SHP77 (cell line): ENCODE measurements at regions not wholly inside any gene's neighbourhood (a gene's known extent, or its start where the extent isn't known, plus 50 kb on each side); places are given as distances from the start of the nearest gene placed in this dataset.
A peak's percentile ranks its signal among the peaks of the same experiment; 100 is the strongest.
"Not testable (repeated sequence)": the region's sequence is repeated elsewhere in the genome, so short reads cannot be mapped to it uniquely, and the experiment has no call there.

Source experiments
- DNase-seq, 2 experiments: peaks; one replicate each; lab custom pipeline; 2025; lab: John Stamatoyannopoulos, UW

DNA sequence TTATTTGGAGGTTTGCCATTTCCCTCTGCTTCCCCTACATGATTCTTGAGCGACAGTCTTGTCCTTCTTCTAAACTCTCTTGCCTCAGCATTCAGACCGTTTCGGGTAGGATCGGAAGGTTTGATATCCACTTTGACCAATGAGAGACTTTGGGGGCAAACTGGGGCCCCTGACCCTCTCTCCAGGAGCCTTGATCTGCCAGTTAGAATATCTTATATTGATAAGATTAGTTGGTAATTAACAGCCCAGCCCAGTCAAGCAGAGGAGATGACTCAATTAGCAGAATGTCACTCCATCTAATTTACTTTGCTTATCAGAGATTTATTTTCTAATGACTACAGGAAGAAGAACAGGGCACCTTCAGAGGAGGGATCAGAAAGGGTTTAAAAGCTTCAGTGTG is 532.8 kb downstream of the XYLT1 start:
- no peak for DNase-seq

DNA sequence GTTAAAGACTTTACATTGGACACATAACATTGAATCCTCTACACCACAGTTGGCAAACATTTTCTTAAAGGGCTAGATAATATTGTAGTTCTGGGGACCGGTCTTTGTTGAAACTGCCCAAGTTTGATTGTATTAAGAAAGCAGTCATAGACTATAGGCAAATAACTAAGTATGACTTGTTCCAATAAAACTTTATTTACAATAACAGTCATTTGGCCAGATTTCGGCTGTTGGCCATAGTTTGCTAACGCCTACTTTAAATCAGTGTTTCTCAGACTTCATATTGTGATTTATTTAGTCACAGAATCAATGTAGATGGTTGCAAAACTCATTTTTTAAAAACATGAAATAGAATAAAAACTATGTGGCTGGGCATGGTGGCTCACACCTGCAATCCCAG is 531.8 kb downstream of the XYLT1 start:
- DNase-seq = no peak

DNA sequence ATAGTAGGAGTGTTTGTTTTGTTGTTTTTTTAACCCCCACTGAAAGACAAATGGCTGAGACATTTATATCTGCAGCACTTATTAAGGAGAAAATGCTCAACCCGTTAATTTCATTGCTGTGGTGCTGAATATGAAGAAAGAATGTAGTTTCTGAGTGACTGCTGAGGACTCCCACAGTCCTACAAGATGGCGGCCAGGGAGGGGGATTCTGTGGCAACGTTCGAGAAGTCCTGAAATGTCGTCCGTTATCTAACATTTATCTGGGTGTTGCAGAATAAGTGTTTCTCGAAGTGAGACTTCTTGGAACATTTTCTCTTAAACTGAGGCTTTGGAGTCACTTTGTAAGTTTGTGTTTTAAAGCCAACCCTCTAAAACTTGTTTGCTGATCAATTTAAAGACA is 530.4 kb downstream of the XYLT1 start:
- no peak for DNase-seq

DNA sequence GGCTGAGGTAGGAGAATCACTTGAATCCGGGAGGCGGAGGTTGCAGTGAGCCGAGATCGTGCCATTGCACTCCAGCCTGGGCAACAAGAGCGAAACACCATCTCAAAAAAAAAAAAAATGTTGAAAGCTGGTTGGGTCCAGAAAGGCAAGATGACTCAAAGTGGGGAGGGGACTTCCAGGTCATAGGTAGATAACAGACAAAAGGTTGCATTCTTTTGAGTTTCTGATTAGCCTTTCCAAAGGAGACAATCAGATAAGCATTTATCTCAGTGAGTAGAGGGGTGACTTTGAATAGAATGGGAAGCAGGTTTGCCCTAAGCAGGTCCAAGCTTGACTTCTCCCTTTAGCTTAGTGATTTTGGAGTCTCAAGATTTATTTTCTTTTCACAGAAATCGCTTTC is 527.9 kb downstream of the XYLT1 start:
- DNase-seq = not testable (repeated sequence)

DNA sequence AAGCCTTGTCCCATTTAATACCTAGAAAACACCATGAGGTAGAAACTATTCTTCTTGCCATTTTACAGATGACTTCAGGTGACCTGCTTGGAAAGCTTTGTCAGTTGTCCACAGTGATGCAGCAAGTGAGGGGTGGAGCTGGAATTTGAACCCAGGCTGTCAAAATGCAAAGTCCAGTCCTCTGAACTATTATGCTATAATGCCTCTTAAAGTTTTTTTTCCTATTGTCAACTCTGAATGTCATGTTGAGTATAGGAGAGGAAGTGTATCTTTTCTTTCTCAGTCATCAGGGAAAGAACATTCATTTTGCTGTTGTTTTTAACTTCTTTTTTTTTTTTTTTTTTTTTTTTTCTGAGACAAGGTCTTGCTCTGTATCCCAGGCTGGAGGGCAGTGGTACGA is 525.6 kb downstream of the XYLT1 start:
- no peak for DNase-seq

DNA sequence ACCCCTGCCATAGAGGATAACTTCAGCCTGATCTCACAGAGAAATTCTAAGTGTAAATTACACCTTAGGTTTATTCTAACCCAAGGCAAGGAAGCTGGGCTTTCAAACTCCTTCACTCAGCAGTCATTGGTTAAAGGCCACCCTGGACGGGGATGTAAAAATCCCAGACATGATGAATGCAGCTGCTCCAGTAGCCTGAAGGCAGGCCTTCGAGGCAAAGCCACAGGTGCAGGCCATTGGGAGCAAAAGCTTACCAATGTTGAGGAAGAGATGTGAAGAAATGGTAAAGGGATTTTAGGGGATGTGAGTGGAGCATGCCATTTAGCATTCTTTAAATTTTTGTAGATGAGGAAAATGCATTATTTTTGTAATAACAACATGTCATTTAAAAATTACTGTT is 514.4 kb downstream of the XYLT1 start:
- DNase-seq = no peak

DNA sequence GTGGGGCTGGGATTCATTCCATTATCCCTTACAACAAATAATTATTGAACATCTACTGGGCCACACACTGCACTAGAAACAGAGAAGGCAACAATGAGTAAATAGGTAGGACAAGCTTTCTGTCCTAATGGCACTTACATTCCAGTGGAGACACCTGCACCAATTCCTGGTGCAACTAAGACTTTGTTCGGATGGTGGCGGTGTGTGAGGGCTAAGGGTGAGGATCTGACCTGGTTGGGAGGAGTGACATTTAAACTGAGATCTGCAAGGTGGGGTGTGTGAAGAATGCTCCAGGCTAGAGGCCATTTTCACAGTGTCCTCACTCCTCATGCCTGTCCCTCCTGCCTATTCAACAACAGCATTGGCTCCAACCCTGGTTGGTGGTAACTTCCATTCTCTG is 510.0 kb downstream of the XYLT1 start:
- no peak for DNase-seq

DNA sequence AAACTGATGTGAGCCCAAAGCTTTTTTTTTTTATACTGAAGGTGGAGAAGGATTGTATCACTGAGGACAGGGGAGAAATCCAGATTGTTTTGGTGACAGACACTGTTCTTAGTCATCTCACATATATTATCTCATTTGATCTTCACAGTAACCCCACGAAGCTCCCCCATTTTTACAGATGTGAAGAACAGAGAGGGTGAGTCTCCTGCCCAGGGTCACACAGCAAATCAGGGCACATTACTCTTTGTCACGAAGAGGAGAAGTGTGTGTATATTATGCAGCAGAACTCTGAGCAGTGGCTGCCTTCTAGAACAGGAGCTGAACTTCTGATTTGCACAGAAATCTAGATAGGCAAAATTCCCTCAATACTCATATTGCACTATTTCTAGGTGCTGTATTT is 504.3 kb downstream of the XYLT1 start:
- no peak for DNase-seq

DNA sequence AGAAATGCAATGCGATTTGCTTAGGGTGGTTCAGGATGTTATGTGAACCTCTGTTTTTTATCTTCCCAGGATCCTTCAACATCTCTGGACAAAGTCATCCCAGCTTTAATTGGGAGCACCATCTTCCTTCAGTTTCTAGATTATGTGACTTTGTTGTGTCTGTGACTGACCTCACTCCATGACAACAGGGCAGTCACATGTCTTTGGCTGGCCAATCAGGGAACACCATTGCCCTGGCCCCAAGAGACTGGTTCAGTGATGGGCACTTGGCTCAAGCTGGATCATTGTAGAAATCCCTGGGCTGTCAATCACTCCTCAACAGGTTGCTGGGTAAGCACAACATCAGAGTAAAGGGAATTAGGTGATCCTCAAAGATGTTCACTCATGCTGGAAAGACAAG is 499.7 kb downstream of the XYLT1 start:
- no peak for DNase-seq

DNA sequence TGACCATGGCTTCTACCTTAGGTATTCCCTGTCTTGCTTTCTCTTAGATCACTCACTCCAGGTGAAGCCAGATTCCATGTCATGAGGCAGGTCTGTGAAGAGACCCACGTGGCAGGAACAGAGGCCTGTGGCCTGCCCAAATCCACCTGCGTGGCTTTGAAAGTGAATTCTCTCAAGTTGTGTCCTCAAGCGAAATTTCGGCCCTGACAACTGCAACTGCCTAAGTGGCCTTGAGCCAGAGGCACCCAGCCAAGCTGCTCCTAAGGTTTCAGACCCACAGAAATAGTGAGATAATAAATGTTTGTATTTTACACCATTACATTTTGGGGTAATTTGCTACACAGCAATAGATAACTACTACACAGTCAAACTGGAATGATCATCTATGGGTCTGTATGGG is 497.9 kb downstream of the XYLT1 start:
- no peak for DNase-seq

DNA sequence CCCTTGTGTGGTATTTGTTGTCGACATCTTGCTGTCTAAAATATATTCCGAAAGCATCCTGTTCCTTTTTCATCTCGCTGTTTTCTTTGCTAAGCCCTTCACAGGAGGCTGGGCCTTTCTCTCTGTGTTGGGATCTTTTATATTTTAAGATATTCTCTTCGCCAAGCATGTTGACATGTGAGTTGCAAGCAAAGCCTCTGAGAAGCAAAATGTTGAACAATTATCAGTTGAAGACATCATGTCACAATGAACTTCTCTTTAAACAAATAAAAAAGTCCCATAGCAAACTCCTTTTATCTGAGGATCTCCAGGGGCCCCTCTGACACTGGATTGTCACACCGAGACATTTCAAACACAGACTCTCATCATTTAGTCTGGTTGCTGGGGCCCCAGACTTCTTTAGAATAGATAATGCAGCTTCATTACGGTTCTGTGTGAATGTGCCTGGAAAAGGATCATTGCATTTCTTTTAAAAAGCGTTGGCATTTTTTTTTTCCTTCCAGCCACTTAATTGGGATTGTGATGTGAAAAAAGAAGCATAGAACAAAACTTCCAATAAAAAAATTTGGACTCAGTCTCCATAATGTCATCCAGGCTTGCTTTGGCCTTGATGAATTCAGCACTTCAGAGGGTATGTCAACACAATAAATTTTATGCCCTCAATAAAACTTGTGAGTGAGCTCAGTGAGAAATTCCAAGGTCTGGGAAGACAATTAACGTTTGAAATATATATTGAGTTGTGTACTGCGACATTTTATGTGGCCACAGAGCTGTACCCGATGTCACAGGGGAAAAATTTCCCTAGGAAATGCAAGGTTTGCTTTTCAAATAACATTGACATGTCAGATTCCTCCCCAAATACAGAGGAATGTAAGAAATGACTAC is 496.8 kb downstream of the XYLT1 start:
- no peak for DNase-seq

DNA sequence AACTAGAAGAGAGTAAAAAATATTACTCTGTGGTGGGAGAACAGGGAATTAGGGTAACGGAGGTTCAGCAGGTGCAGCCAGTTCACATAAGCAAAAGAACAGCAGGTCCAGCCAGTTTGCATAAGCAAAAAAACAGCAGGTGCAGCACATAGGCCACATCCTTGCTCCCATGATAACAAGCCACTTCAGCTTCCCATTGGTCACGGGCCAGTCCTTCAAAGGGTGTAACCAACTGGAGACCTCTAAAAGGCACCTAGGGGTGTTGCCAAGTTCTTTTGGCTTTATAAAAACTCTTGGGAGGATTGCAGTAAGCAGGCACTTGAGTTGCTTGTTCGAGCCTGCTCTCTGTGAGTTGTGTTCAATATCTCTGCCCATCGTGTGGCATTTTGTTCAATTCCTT is 488.1 kb downstream of the XYLT1 start:
- DNase-seq = peak; percentile 15 to 21

DNA sequence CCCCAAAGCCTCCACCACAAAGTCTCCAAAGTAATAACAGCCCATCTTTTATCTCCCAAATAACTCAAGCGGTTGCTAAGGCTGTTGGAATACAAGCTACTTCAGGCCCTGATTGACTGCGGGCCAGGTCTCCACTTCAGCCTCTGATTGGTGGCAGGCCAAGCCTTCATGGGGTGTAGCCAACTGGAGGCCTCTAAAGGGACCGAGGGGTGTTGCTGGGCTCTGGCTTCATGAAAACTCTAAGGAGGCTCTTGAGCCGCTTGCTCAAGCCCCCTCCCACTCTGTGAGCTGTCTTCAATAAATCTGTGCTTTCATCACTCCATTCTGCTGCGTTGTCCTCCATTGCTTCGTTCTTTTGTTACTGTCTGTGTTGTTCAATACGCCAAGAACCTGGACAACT is 487.2 kb downstream of the XYLT1 start:
- DNase-seq = no peak

DNA sequence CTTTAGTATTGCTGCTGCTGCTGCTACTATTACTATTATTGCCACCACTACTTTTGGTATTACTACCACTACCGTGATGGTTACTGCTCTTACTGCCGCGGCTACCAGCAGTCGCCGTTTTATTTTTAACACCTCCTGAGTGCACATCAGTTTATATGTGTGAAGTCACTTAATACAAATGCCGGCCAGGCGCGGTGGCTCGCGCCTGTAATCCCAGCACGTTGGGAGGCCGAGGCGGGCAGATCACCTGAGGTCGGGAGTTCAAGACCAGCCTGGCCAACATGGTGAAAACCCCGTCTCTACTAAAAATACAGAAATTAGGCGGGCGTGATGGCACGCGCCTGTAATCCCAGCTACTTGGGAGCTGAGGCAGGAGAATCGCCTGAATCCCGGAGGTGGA is 486.7 kb downstream of the XYLT1 start:
- not testable (repeated sequence) for DNase-seq

DNA sequence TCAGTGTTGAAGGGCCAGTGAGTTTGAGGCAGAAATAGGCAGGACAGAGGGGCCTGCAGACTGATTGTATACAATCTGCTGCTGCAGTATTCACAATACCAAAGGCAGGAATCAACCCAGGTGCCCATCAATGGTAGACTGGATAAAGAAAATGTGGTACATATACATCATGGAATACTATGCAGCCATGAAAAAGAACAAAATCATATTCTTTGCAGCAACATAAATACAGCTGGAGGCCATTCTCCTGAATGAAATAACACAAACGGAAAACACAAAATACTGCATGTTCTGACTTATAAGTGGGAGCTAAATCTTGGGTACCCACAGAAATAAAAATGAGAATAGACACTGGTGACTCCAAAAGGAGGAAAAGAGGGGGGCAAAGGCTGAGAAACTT is 485.1 kb downstream of the XYLT1 start:
- DNase-seq = no peak

DNA sequence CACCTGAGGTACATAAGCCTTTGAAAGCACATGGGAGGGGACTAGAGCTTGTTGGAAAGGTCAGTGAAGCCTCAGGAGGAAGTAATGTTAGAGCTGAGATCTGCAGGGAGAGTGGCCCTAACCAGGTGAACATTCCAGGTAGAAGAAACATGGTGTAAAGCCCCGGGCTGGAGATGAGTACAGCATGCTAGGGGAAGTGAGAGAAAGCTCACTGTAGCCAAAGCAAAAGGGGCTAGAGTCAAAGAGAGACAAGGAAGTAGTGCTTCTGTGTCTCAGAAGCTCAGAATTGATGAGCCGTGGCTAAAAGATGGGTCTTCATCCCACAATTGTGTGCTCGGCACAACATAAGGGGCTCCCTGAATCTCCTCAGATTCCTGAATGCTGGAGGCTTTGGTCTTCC is 481.8 kb downstream of the XYLT1 start:
- DNase-seq = no peak

DNA sequence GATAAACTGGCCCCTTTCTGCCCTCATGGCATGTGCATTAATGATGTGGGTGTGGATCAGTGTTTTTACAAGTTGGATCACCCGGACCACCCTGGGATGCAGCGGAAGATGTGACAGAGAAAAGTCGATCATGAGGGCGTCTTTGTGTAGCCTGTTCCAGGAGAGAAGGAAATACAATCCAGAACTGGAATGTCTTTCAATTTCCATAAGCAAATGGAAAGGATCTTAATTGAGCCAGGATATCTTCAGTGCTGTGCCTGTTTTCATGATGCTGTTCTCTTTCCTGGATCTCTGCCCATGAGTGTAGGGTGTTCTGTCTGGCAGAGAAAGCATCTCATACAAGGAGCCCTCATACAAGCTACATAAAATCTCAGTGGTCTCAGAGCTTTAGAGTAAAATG is 481.4 kb downstream of the XYLT1 start:
- DNase-seq = no peak

DNA sequence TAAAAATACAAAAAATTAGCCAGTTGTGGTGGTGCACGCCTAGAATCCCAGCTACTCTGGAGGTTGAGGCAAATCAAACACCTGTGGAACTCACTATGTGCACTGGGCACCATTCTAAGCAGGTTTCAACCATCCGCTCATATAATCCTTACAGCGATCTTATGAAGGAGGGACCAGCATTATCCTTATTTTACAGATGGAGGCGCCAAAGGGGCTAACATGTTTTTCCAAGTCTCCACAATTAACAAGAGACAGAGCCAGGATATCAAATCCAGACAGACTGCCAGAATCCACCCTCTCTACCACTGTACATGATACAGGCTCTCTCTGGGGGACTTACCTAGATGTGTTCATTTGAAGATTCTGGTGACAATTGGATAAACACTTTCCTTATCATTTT is 479.0 kb downstream of the XYLT1 start:
- no peak for DNase-seq

DNA sequence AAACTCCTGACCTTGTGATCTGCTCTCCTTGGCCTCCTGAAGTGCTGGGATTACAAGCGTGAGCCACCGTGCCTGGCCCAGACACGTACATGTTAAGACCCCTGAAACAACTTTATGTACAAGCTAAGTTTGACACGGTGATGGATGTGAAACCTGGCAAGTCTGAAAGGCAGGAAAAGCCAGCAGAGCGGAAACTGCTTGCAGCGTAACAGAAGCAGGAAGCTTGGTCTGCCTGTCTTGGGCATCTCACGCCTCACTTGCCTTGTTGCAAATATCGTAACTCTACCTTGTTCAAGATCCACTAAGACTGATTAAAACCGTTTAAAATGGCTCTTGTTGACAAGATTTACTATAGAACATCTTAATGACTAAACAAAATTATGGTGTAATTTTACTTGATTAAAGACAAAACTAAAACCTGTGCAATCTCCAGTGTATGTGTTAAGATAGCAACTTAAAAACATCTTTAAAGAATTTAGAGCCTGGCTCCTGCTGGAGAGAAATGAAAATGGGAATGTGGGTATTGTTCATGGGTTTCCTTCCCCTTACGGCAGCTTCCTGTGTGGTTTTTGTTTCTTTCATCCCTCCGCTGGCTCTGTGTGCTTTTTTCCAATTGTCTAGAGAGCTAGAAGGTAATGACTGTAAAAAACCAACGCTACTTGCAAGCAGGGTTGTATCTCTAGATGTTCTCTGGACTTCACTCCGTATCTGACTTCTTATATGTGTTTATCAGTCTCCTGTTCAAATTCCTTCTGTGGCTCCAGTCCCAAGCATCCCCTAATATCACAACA is 477.6 kb downstream of the XYLT1 start:
- no peak for DNase-seq

DNA sequence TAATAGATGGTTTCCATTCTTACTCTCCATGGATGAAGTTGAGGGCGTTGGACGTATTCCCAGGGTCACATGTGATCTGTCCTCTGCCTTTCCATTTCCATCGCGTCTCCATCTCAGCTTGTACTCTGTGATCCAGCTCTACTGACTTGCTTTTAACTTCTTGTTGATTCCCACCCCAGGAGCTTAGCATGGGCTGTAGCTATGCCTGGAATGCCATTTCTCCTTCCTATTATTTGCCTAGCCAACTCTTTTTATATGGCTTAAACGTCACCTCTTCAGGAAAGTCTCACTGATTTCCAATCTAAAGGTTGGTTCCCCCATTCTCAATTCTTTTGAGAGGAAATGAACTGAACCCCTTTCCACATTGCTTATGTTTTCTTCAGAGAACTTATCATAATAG is 475.9 kb downstream of the XYLT1 start:
- no peak for DNase-seq

DNA sequence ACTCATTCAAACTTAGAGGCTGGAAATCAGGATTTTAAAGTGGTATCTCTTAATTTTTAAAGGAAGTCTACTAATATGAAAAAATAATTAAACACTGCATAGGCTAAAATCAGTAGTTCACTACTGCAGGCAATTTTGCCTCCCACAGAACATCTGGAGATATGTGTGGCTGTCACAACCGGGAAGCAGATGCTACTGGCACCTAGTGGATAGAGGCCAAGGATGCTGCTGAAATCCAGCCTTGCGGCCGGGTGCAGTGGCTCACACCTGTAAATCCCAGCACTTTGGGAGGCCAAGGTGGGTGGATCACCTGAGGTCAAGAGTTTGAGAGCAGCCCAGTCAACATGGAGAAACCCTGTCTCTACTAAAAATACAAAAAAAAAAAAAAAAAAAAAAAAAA is 473.9 kb downstream of the XYLT1 start:
- no peak for DNase-seq

DNA sequence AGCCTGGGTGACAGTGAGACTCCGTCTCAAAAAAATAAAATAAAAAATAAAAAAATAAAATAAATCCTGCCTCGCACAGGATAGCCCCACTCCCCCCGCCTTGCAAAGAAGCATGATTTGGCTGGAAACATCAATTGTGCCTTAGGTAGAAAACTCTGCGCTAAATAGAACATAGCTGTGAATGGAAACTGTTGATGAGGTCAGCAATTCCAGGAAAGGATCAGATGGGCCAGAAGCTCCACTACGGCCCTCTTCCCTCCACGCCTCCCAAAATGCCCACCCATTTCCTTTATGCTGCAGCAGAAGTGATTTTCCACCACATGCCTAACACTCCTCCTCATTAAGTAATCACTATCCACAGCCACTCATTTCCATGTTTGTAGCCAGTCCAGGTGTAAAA is 473.4 kb downstream of the XYLT1 start:
- no peak for DNase-seq

DNA sequence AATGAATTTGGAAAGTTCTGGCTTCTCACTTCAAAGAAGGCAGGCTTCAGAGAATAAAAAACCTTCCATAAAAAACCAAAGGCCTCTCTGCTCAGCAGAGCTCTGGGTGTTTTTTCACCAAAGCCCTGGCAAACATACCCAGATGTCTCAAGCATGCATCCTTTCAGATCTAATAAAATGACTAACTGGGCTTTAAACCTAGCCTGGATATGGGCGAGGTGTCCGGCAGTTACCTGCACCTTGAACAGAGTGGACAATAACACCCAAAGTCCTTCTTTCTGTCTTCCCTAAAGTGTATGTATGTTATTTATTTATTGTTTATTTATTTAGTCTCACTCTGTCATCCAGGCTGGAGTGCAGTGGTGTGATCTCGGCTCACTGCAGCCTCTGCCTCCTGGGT is 469.3 kb downstream of the XYLT1 start:
- no peak for DNase-seq

DNA sequence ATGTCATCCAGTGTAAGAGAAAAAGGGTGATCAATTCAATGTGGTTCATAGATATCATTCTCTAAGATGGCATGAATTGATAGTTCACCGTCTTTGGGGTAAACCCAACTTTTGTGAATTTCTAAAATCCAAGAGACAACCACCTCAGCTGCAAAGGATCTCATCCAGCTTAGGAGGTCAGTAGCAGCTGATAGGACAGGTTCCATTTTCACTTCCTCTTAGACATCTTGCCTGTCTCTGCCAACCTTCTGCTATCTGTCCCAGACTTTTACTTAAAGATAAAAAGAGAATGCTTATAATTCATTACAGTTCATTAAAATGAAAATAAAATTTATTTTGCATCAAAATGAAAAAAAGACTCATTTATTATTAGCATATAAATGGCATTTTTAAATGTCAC is 468.2 kb downstream of the XYLT1 start:
- DNase-seq = no peak
